ENCODE measurements at regions not wholly inside any gene's neighbourhood (a gene's known extent, or its start where the extent isn't known, plus 50 kb on each side); places are given as distances from the start of the nearest gene placed in this dataset.

DNA sequence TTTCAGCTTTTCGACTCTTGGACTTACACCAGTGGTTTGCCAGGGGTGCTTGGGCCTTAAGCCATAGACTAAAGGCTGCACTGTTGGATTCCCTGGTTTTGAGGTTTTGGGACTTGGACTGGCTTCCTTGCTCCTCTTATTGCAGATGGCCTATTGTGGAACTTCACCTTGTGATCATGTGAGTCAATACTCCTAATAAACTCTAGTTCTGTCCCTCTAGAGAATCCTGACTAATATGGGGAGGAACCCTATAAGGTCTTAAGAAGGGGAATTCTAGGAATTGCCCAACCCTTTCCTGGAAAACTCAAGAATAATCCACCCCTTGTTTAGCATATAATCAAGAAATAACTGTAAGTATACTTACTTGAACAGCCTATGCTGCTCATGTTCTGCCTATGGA is 491.8 kb downstream of the TMEM135 start:
- no peak overlapping the region for H3K27ac ChIP-seq (ENCODE audit: low read depth in 1 of 2, low read length in 2 of 2)
- H3K27me3 ChIP-seq (ENCODE audit: control insufficient read depth in 4 of 4, insufficient read depth in 4 of 4, low read length in 3 of 4) = no peaks in the 10 kb centered on the region
- no peaks in the 10 kb centered on the region for H3K36me3 ChIP-seq (ENCODE audit: control insufficient read depth in 4 of 4, insufficient read depth in 3 of 4, low read depth in 1 of 4, low read length in 3 of 4)
- no peak overlapping the region for H3K4me3 ChIP-seq (ENCODE audit: low read depth in 1 of 3, low read length in 3 of 3)
- H3K9ac ChIP-seq (ENCODE audit: low read depth in 1 of 2, low read length in 2 of 2) = no peak overlapping the region
- H3K9me3 ChIP-seq (ENCODE audit: control insufficient read depth in 4 of 4, low read length in 3 of 4) = peaks cover 0 to 6% (median under 1%) of the 10 kb centered on the region in 4 donors
- WGBS = 83% methylated on average over 1 of the region's 1 CpG
- TF ChIP-seq TAF1 (conservative IDR thresholded peaks at IDR 0.05) (no peak), EGR1 (IDR thresholded peaks at IDR 0.05; ENCODE audit: low read depth in 2 of 2) (no peak), HNF4A (conservative IDR thresholded peaks at IDR 0.05) (no peak), ZBTB33 (IDR thresholded peaks at IDR 0.05) (no peak), NR2F2 (IDR thresholded peaks at IDR 0.05) (no peak), YY1 (IDR thresholded peaks at IDR 0.05) (no peak), RAD21 (IDR thresholded peaks at IDR 0.05) (no peak), FOXA1 (IDR thresholded peaks at IDR 0.05) (no peak), GABPA (IDR thresholded peaks at IDR 0.05 in 1 of 2, conservative IDR thresholded peaks at IDR 0.05 in 1 of 2) (no peak), REST (IDR thresholded peaks at IDR 0.05) (no peak), ATF3 (IDR thresholded peaks at IDR 0.05) (no peak), HNF4G (IDR thresholded peaks at IDR 0.05) (no peak), JUND (IDR thresholded peaks at IDR 0.05) (no peak), CTCF (IDR thresholded peaks at IDR 0.05; ENCODE audit: low read depth, low read length, missing input control) (no peak), SP1 (IDR thresholded peaks at IDR 0.05) (no peak), FOXA2 (IDR thresholded peaks at IDR 0.05) (no peak), RXRA (IDR thresholded peaks at IDR 0.05) (no peak)
- TF ChIP-seq, protein P1, sequence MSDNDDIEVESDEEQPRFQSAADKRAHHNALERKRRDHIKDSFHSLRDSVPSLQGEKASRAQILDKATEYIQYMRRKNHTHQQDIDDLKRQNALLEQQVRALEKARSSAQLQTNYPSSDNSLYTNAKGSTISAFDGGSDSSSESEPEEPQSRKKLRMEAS (IDR thresholded peaks at IDR 0.05) = no peak
- H3K4me1 ChIP-seq (ENCODE audit: control insufficient read depth in 4 of 4, insufficient read depth in 4 of 4, low read length in 3 of 4) = no peaks in the 10 kb centered on the region
- DNase-seq (ENCODE audit: low spot score) = no peak

Measured in liver (tissue), 8 donors.